Left renal cortex interstitium (tissue), 4 donors: ENCODE measurements at regions not wholly inside any gene's neighbourhood (a gene's known extent, or its start where the extent isn't known, plus 50 kb on each side); places are given as distances from the start of the nearest gene placed in this dataset.

Source experiments
- DNase-seq, 4 donors: peaks; one replicate each; pipeline ENCODE4 v3.0.0-alpha.2; 2013; ENCODE audit warnings: low read depth in 4 of 4, low spot score in 2 of 4, missing footprints in 1 of 4

DNA sequence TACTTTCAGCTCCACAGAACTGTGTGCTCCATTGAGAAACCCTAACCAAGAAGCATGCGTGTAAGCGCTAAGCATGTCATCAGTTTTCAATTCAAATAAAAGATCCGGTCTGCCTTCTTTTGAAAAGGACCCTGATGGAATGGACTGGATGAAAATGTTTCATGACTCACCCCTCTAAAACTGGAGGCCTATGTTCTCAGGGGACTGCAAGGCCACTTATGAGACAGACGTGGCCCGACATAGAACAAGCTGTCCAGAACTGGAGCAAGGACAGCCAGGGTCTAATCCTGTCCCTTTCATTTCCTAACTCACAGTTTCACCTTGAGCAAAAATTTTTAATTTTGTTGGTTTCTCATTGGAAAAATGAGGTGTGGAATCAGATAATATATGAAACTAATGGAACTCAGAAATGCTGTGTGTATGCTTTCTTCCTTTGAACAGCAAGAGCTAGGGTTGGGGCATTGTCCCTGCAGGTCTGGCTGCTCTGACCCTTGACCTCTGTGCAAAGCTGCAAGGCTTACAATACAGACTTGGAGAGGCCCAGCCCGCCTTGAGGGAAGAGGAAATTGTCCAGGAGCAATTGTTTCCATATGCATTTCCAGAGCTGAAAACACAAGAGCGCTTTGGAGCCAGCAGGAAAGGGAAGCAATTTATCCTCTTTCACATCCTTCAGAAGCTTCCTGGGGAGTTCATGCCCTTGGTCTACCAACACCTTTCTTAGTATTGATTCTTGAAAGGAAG, 553.4 kb upstream of the KLF12 start:
- DNase-seq: no peak

- no peak for DNase-seq
Observed at GRCh38 chr13:74683411-74683810, 549.2 kb upstream of the KLF12 start.

GRCh38 chr13:74682746-74683145, 548.5 kb upstream of the KLF12 start:
- DNase-seq: no peak

- DNase-seq: no peak
Observed at GRCh38 chr13:74681891-74682290, 547.7 kb upstream of the KLF12 start.

DNA sequence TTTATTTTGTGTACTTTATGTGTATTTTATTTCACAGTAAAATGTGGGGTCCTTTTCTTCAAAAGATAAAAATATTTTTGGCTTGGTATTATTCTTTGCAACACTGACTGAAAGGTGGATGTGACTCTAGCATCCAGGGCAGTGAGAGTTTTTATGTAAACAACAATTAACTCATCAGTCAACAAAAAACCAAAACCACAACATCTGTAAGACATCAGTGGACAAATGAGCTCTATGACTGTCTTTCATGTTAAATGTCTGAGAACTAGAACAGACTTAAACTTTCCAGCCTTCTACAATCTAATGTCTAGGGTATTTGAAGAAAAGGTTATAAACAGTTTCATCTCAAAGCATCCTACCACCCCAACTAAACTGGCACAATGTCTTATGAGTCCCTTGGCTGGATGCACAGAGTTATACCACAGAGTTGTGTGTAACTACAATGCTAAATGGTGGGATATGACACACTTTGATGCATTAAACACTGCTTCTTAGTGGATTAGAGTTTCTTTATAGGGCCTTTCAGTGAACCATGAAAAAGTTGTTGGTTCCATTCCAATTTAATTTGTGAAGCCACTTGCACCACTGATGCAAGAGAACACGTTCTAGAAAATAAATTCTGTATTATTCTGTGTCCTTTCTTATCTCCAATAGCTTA, 544.2 kb upstream of the KLF12 start:
- no peak for DNase-seq

GRCh38 chr13:74675972-74676371, 541.8 kb upstream of the KLF12 start:
- DNase-seq: no peak

DNA sequence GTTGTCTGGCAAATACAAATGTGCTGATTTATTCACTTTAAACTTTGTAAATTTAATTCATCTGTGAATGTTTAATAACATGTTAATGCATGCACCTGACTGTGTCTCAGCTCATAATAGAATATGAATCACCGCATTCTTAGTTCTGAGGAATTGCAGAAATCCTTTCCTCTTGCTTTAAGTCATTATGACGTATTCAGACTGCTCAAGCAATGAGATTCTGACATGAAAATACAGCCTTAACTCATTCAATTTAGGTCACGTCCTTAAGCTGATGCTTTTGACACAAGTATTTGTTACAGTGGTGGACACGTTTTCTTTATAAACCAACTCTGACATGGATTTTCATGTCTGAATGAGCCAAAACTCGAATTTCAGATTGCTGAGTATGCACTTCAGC, 541.0 kb upstream of the KLF12 start:
- DNase-seq: no peak

GRCh38 chr13:74674720-74675119, 540.5 kb upstream of the KLF12 start:
- no peak for DNase-seq

- no peak for DNase-seq
Observed at GRCh38 chr13:74669149-74669548, 534.9 kb upstream of the KLF12 start.

DNA sequence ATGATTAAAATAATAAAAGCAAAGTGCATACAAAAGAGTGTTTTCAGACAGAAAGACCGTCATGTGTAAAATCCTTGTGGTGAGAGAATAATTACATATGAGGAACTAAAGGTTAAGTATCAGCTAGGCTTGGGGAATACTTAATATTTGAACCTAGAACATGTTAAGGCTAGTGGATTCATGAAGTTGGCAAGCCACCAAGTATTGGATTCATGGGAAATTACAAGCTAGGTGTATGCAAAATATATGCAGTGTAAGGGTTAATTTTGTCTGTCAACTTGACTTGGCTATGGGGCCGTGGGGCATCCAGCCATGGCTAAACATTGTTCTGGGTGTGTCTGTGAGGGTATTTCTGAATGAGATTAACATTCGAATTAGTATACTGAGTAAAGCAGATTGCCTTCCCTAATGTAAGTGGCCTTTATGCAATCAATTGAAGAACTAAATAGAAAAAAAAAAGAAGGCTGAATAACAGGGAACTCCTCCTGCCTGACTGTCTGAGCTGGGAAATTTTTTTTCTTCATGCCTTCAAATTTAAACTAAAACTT, 533.5 kb upstream of the KLF12 start:
- DNase-seq: no peak

- no peak for DNase-seq
Observed at GRCh38 chr13:74662905-74663304, 528.7 kb upstream of the KLF12 start.

DNA sequence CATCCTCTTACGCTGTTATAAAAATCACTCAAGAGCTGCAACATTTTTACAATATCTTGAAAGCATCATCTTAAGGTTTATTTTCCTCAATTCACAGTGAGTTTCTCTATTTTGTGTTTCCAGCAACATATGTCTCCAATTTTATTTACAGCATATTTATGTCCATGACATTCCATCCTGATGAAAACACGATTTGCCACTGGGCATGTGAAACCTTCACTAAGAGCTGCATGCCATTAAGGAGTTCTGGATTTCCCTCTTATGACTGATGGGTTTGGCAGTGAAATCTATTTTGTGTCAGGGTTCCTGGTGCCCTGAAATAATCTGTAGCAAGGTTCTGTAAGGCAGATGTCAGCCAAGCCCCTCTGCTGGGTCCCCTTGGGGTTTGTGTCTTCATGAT, 527.6 kb upstream of the KLF12 start:
- DNase-seq: no peak

DNA sequence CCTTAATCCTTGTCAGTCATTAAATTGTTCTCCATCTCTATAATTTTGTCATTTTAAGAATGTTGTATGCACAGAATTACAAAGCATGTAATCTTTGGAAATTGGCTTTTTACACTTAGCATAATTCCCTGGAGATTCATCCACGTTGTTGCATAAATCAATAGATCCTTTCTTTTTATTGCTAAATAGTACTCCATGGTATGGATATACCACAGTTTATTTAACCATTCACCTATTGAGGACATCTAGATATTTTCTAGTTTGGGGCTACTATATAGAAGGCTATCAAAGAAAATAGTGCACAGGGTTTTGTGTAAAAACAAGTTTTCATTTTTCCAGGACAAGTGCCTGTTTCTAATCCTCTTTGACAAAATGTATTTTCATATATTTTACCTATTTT, 523.6 kb upstream of the KLF12 start:
- DNase-seq: no peak

- DNase-seq: no peak
Observed at GRCh38 chr13:74651121-74651520, 516.9 kb upstream of the KLF12 start.

DNA sequence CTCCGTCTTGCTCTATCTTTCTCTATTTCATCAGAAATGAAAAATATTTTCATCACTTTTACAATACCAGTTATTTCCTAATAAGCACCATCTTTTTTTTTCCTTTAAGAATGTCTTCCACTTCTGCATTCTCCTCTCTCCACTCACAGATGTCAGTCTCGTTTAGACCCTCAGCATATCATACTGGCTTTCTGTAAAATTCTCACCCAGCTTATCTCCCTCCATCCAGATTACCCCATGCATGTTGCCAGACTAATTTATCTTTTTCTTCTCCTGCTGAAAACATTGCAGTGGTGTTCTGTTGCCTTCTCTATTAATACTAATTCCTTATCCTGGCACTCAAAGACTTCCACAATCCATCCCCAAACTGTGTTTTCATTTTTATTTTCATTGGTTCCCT, 513.8 kb upstream of the KLF12 start:
- no peak for DNase-seq

- no peak for DNase-seq
Observed at GRCh38 chr13:74647211-74647610, 513.0 kb upstream of the KLF12 start.

DNA sequence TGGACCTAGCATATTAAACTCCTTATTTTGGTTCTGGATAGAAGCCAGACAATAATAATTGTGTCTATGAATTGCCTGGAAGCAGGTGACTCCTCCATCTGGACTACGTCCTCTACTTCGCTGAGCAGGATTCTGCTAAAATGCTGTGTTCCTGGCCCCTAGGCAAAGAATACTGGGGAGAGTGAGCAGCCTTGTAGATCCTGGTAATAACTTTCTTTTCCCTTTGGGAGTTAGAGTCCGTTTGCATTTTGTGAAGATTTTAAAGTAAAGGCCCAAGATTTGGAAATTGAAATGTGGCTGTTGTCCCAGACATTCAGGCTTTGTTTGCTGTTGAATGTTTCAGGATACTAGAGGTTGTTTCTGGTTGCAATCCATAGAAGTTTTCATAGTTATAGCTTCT, 511.9 kb upstream of the KLF12 start:
- DNase-seq: no peak

DNA sequence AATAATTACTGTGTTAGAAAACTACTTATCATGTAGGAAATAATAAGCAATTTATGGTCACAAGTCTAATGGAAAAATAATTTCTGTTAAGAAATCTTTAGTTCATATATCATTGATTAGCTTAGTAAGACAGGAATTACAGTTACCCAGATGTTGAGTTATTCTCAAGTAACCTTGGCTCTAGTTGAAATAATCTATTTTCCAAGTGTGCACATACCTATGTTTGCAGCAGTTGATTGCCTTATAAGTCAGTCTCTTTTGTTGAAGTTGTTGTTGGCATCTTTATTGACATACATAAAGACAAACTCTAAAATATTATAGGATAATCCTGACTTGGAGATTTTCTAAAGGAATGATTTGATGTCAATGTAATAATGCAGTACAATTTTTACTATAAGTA, 511.4 kb upstream of the KLF12 start:
- no peak for DNase-seq

DNA sequence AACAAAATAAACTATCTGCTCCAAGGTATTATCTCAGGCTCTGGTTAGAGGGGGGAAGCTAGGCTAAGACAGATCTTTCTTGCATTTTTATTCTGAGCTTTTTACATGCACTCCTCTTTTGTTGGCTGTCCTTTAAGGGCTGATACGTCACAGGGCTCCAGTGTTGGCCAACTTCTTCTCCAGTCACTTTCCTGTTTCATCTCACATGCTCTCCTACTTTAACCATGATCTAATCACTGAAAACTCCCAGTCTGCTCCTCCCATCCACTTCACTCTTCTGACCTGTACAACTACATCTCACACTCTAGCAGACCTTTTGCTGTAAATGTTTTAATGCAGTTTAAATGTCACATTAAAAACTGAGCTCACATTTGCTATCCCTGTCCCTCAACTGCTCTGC, 510.0 kb upstream of the KLF12 start:
- DNase-seq: no peak

GRCh38 chr13:74641586-74641985, 507.4 kb upstream of the KLF12 start:
- no peak for DNase-seq

GRCh38 chr13:74633734-74634133, 499.5 kb upstream of the KLF12 start:
- no peak for DNase-seq

- DNase-seq: no peak
Observed at GRCh38 chr13:74629985-74630384, 495.8 kb upstream of the KLF12 start.
